Stimulated activated CD8-positive, alpha-beta memory T cell treated with anti-CD3 and anti-CD28 coated beads, Interleukin-7, amount 100 ng/mL, for 1 hour (primary cell): ENCODE measurements at regions not wholly inside any gene's neighbourhood (a gene's known extent, or its start where the extent isn't known, plus 50 kb on each side); places are given as distances from the start of the nearest gene placed in this dataset.

ENCODE experiments used
- DNase-seq, 2 donors: peaks; one replicate each; pipeline ENCODE4 v3.0.0-alpha.2; 2020; ENCODE audit warnings: low read depth in 2 of 2

DNA sequence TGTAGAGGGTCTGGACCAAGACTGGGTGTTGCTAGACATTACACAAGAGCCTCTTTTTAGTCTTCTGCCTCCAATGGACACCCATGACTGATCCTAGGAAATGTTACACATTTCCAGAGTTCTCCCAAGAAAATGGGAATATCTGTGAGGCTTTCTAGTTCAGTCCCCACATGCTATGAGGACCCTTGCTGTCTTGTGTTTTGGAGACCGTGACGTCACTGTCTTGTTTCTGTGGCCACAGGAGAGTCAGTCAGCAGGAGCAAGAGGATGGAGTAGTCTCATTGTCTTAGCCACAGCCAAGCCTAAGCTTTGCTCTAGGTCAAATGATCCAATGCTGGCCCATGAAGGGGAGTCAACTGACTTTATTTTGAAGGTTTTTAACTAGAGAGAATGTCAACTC is 820.1 kb upstream of the RBFOX1 start:
- DNase-seq, result no peak

- no peak for DNase-seq
Observed at GRCh38 chr16:6510261-6510660, 822.4 kb upstream of the RBFOX1 start.

DNA sequence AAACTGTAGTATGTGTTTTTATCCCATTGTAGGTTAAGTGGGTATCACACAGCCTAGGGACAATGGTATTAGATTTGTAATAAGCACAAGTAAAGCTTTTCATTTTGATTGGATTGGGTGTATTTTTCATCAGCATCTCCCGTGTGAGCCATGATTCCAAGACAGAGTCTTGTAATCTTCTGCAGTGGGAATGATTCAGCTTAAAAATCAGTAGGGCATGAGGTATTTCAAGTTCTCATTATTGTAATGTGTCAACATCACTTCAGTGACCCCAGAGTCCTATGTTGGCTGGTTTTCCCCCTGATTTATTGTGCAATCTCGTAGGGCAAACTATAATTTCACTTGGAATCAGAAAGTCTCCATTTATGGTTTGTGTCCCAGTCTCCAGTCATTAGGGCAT is 833.2 kb upstream of the RBFOX1 start:
- DNase-seq, result no peak

DNA sequence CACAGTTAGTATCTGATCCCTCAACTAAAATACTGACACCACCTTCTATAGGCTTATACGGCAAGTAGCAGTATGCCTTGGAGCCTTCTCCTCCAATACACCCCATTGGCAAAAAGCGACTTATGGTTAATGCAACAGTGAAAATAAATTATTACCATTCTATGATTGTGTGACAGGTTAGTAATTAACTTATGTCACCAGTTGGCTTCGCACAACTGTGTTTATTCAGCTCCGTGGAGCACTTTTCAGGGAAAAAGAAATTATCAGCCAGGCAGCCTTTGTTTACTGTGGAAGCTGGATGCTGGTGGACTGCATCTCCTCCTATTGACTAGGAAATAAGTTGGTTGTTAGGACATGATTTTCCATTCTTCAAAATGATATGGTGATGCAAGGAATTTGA is 833.8 kb upstream of the RBFOX1 start:
- no peak for DNase-seq

- DNase-seq, result no peak
Observed at GRCh38 chr16:6496996-6497395, 835.6 kb upstream of the RBFOX1 start.

DNA sequence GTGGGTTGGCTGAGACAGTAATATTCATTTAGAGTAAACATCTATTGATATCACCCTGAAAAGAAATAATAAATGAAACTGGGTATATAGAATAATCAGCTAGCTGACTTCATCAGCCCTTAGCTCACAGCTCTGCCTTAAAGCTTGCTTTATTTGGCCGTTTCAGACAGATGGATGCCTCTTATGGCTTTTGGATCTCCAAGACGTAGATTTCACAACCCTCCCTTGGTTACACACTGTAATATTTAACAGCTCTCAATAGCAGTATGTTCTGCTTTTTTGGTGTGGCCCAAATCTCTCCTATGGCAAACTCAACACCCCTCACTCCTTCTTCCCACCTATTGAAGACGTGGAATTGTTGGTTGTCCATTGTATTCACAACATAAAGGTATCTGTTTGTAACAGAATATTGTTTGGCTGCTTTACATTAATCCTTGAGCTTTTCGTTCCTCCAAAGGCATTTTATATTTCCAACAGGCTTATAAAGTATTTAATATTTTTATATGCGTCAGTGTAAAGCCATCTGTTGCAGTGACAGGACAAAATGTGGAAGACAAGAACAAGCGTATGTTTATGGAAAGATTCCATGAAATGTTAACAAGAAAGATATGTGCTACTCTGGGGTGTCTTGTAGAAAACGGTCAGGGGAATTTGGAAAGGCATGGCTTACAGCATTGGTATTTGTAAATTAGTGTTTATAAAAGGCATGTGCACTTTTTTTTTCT is 837.0 kb upstream of the RBFOX1 start:
- no peak for DNase-seq

GRCh38 chr16:6494716-6495115 is 837.9 kb upstream of the RBFOX1 start:
- DNase-seq, result no peak

- no peak for DNase-seq
Observed at GRCh38 chr16:6493555-6493954, 839.1 kb upstream of the RBFOX1 start.

DNA sequence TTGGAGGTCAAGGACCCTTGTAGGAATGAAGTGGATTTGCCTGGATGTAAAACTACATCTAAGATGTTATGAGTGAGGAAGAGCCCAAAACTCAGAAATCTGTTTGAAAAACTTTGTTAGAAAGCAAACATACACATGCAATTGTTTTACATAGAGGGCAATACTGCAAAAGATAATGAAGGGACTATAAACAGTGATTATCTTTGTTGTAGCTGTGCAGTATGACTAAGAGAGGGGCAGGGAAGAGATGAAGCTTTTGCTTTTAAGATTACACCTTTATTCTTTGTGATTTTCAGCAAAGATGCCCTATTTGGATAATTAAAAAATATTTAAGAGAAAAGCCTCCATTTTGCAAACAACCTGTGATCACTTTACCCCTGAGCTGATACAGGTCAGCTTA is 839.9 kb upstream of the RBFOX1 start:
- DNase-seq, result no peak

- DNase-seq, result no peak
Observed at GRCh38 chr16:6484935-6485334, 847.7 kb upstream of the RBFOX1 start.

DNA sequence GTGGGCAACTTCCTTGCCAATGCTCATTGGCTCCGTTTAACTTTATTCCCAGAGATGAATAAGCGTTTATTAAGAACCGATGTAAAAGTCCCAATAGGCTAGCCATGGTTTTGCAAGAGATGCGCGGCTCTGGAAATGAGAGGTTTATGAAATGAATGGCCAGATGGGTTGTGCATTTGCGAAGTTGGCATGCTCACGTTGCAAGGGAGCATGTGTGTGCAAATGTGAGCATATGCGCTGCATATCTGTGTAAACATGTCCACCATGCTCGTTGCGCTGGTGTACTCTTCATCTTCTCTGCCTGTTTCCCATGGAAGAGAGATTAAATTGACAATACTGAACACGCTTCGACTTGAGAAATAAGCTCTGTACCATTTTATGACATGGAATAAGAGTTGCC is 848.6 kb upstream of the RBFOX1 start:
- DNase-seq, result no peak

GRCh38 chr16:6483469-6484033 is 849.1 kb upstream of the RBFOX1 start:
- DNase-seq, result no peak

- no peak for DNase-seq
Observed at GRCh38 chr16:6482696-6483468, 849.8 kb upstream of the RBFOX1 start.

GRCh38 chr16:6481894-6482293 is 850.8 kb upstream of the RBFOX1 start:
- no peak for DNase-seq

DNA sequence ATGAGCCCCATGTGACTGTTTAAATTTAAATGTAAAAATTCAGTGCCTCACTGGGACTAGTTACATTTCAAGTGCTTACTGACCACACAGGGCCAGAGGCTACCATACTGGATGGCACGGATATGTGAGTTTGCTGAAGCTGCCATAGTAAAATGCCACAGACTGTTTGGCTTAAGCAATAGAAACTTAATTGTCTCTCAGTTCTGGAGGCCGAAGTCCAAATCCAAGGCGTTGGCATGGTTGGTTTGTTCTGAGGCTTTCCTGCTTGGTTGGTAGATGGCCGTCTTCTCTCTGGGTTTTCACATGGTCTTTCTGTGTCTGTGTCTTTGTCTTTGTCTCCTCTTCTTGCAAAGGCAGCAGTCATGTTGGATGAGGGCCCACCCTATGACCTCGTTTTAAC is 878.9 kb upstream of the RBFOX1 start:
- no peak for DNase-seq

GRCh38 chr16:6447021-6447790 is 885.4 kb upstream of the RBFOX1 start:
- DNase-seq, result no peak

GRCh38 chr16:6446370-6446769 is 886.3 kb upstream of the RBFOX1 start:
- no peak for DNase-seq

- no peak for DNase-seq
Observed at GRCh38 chr16:6439129-6439528, 893.5 kb upstream of the RBFOX1 start.

GRCh38 chr16:6428861-6429260 is 903.8 kb upstream of the RBFOX1 start:
- DNase-seq, result no peak

GRCh38 chr16:6427621-6428020 is 905.0 kb upstream of the RBFOX1 start:
- DNase-seq, result no peak

- DNase-seq, result no peak
Observed at GRCh38 chr16:6407596-6407995, 925.0 kb upstream of the RBFOX1 start.

- no peak for DNase-seq
Observed at GRCh38 chr16:6406028-6406427, 926.6 kb upstream of the RBFOX1 start.
